Neural progenitor cell (in vitro differentiated cells): ENCODE measurements at regions not wholly inside any gene's neighbourhood (a gene's known extent, or its start where the extent isn't known, plus 50 kb on each side); places are given as distances from the start of the nearest gene placed in this dataset.
A peak's percentile ranks its signal among the peaks of the same experiment; 100 is the strongest.
"Not testable (repeated sequence)": the region's sequence is repeated elsewhere in the genome, so short reads cannot be mapped to it uniquely, and the experiment has no call there.

Experiments used
- DNase-seq: peaks from one replicate; pipeline ENCODE4 v3.0.0-alpha.2; 2016; ENCODE audit warnings: low spot score
- H2AFZ ChIP-seq: fragments of 200-600 bp; sonication (generic); replicated peaks from 2 replicates; pipeline ENCODE4 v1.6.1; 2016; ENCODE audit warnings: antibody characterized with exemption
- H3F3A ChIP-seq: fragments of 200-600 bp; sonication (generic); 2 replicates; pipeline ENCODE4 v1.6.1; 2016; ENCODE audit warnings: antibody characterized with exemption, low read depth
- H3K27ac ChIP-seq: fragments of 200-600 bp; sonication (generic); 2 replicates; pipeline ENCODE4 v1.5.1; 2016; ENCODE audit warnings: mild to moderate bottlenecking
- H3K27me3 ChIP-seq: fragments of 200-600 bp; sonication (generic); 2 replicates; pipeline ENCODE4 v1.6.1; 2016; ENCODE audit warnings: mild to moderate bottlenecking, moderate library complexity
- H3K36me3 ChIP-seq: fragments of 200-600 bp; sonication (generic); 2 replicates; pipeline ENCODE4 v1.5.1; 2016
- H3K4me1 ChIP-seq: fragments of 200-600 bp; sonication (generic); 2 replicates; pipeline ENCODE4 v1.6.1; 2016; ENCODE audit warnings: mixed run types
- H3K4me2 ChIP-seq: fragments of 200-600 bp; sonication (generic); 2 replicates; pipeline ENCODE4 v1.6.1; 2016
- H3K4me3 ChIP-seq: fragments of 200-600 bp; sonication (generic); 2 replicates; pipeline ENCODE4 v1.5.1; 2016
- H3K79me2 ChIP-seq: fragments of 200-600 bp; sonication (generic); 2 replicates; pipeline ENCODE4 v1.6.1; 2016; ENCODE audit warnings: low read depth
- H3K9ac ChIP-seq: fragments of 200-600 bp; sonication (generic); 2 replicates; pipeline ENCODE4 v1.6.1; 2016
- H3K9me3 ChIP-seq: fragments of 200-600 bp; sonication (generic); 2 replicates; pipeline ENCODE4 v1.5.1; 2016; ENCODE audit warnings: low read depth
- H4K20me1 ChIP-seq: fragments of 200-600 bp; sonication (generic); 2 replicates; pipeline ENCODE4 v1.6.1; 2016; ENCODE audit warnings: low read depth
- H3K27ac Mint-ChIP-seq: 3 replicates; pipeline ENCODE4 v1.8.0; 2021; ENCODE audit warnings: mixed read lengths
- H3K27me3 Mint-ChIP-seq: 2 replicates; pipeline ENCODE4 v1.8.0; 2022; ENCODE audit warnings: low read depth, mild to moderate bottlenecking, inconsistent platforms, moderate library complexity, mixed read lengths; ENCODE audit not compliant: insufficient read depth
- H3K36me3 Mint-ChIP-seq: 3 replicates; pipeline ENCODE4 v1.8.0; 2021; ENCODE audit warnings: mixed read lengths
- H3K4me1 Mint-ChIP-seq: 3 replicates; pipeline ENCODE4 v1.8.0; 2021; ENCODE audit warnings: mixed read lengths
- H3K4me3 Mint-ChIP-seq: 3 replicates; pipeline ENCODE4 v1.8.0; 2021; ENCODE audit warnings: mild to moderate bottlenecking, moderate library complexity, mixed read lengths
- H3K9me3 Mint-ChIP-seq: 3 replicates; pipeline ENCODE4 v1.8.0; 2020; ENCODE audit warnings: mixed read lengths
- EZH2 ChIP-seq: fragments of 200-600 bp; sonication (generic); IDR thresholded peaks from 2 replicates; pipeline ENCODE4 v1.6.1; 2017; ENCODE audit warnings: antibody characterized with exemption, mild to moderate bottlenecking, moderate library complexity
- EZH2phosphoT487 ChIP-seq: fragments of 200-600 bp; sonication (generic); IDR thresholded peaks from 2 replicates; pipeline ENCODE4 v1.6.1; 2017; ENCODE audit warnings: antibody characterized with exemption
- TF ChIP-seq, protein P1 (sequence below): fragments of 200-600 bp; sonication (generic); IDR thresholded peaks from 2 replicates; pipeline ENCODE4 v1.5.1; 2017; ENCODE audit warnings: antibody characterized with exemption, mild to moderate bottlenecking

DNA sequence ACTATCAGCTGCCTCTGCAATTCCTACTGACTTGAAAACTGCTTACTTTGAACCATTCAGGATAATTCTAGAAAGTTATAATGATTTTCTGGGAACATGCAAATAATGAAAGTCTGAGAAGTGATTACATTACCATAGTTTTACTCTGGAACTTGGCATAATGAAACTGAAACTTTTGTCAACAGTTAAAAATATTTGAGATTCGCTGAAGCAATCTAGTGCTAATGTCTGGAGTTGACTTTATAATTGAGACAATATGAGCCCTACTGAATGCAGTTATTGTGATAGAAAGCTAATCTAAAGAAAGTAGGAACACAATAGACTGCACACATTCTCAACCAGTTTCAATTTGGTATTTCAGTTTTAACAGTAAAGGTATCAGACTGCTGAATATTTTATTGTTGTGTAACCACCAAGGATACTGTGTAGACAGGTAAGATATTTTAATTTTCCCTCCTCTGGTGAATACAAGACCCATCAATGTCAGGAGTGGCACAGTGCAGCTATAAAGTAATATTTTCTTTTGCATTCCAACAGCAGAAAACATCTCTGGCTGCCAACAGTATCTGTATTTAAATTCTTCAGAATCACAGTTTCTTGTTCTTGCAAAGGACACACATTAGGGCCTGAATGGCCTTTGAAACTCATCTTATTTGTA, 483.5 kb downstream of the ATP23 start:
- peaks cover 26% of the 10 kb centered on the region for H3F3A ChIP-seq
- H4K20me1 ChIP-seq = no peaks in the 10 kb centered on the region
- no peak overlapping the region for H3K9ac ChIP-seq
- peak overlapping the region; percentile 94 for H3K27ac Mint-ChIP-seq
- peaks cover 21% of the 10 kb centered on the region for H3K9me3 Mint-ChIP-seq
- H3K27me3 ChIP-seq = peaks cover 17% of the 10 kb centered on the region
- H3K4me2 ChIP-seq = peak overlapping the region; percentile 60
- H2AFZ ChIP-seq = no peak overlapping the region
- no peaks in the 10 kb centered on the region for H3K36me3 ChIP-seq
- H3K4me1 Mint-ChIP-seq = peaks cover 27% of the 10 kb centered on the region
- TF ChIP-seq, protein P1, sequence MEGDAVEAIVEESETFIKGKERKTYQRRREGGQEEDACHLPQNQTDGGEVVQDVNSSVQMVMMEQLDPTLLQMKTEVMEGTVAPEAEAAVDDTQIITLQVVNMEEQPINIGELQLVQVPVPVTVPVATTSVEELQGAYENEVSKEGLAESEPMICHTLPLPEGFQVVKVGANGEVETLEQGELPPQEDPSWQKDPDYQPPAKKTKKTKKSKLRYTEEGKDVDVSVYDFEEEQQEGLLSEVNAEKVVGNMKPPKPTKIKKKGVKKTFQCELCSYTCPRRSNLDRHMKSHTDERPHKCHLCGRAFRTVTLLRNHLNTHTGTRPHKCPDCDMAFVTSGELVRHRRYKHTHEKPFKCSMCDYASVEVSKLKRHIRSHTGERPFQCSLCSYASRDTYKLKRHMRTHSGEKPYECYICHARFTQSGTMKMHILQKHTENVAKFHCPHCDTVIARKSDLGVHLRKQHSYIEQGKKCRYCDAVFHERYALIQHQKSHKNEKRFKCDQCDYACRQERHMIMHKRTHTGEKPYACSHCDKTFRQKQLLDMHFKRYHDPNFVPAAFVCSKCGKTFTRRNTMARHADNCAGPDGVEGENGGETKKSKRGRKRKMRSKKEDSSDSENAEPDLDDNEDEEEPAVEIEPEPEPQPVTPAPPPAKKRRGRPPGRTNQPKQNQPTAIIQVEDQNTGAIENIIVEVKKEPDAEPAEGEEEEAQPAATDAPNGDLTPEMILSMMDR = no peak
- TF ChIP-seq EZH2phosphoT487 = no peak
- TF ChIP-seq EZH2 = no peak
- H3K27me3 Mint-ChIP-seq = peaks cover 4% of the 10 kb centered on the region
- H3K4me3 ChIP-seq = peak overlapping the region; percentile 13
- H3K4me1 ChIP-seq = peaks cover 22% of the 10 kb centered on the region
- H3K27ac ChIP-seq = peak overlapping the region; percentile 52
- no peak overlapping the region for H3K4me3 Mint-ChIP-seq
- no peak for DNase-seq
- no peaks in the 10 kb centered on the region for H3K79me2 ChIP-seq
- no peaks in the 10 kb centered on the region for H3K36me3 Mint-ChIP-seq
- H3K9me3 ChIP-seq = no peaks in the 10 kb centered on the region

DNA sequence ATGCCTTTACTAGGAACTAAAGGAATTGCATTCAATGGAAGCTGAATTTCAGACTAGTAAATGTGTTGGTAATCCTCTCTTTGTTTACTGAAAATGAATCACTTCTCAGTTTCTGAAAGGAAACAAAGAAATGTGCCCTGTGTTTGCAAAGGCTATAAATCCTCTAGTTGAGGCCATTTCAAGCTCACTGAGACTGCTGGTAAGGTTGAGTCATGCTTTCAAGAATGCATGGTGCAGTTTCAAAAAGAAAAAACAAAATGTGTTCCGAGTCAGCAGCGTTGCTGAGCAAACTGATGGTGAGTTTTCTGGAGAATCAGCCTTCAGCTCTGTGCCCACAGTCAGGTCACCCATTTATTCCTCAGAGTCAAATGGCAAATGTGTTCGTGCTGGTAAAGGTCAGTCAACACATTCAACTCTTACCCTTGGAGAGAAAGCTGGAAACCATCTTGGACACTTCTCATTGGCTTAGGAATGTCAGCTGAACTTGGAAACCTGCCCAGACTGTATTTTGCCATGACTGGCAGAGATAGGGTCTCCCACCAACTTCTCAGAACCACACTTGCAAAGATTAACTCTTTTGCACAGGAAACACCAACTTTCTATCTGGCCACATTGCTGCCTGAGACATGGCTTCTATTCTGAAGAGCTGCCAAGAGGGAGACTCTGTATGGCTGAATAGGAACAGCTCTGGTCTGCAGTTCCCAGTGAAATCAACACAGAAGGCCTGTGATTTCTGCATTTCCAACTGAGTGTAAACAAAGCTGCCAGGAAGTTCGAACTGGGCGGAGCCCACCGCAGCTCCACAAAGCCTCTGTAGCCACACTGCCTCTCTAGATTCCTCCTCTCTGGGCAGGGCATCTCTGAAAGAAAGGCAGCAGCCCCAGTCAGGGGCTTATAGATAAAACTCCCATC, 484.4 kb downstream of the ATP23 start:
- Mint-ChIP-seq H3K4me1 (peaks cover 27% of the 10 kb centered on the region), H3K4me3 (no peak overlapping the region), H3K9me3 (peaks cover 24% of the 10 kb centered on the region), H3K27ac (peak overlapping the region; percentile 94), H3K36me3 (no peaks in the 10 kb centered on the region), H3K27me3 (peaks cover 4% of the 10 kb centered on the region)
- TF ChIP-seq, protein P1 = no peak
- TF ChIP-seq EZH2phosphoT487 = peak; percentile 98
- Histone ChIP-seq H3K27me3 (peaks cover 17% of the 10 kb centered on the region), H3K4me1 (peaks cover 22% of the 10 kb centered on the region), H3K9me3 (no peaks in the 10 kb centered on the region), H2AFZ (no peak overlapping the region), H4K20me1 (no peaks in the 10 kb centered on the region), H3K79me2 (no peaks in the 10 kb centered on the region), H3F3A (peaks cover 26% of the 10 kb centered on the region), H3K27ac (peak overlapping the region; percentile 80), H3K36me3 (no peaks in the 10 kb centered on the region), H3K9ac (no peak overlapping the region), H3K4me2 (peak overlapping the region; percentile 60), H3K4me3 (peak overlapping the region; percentile 25)
- DNase-seq = peak; percentile 84

- H3K27ac Mint-ChIP-seq = peak overlapping the region; percentile 94
- H4K20me1 ChIP-seq, H3K36me3 ChIP-seq, H3K27me3 Mint-ChIP-seq, H3K4me3 Mint-ChIP-seq, DNase-seq, H2AFZ ChIP-seq, H3K27ac ChIP-seq, H3K9ac ChIP-seq, H3K79me2 ChIP-seq, H3K36me3 Mint-ChIP-seq, H3K9me3 ChIP-seq: not testable (repeated sequence)
- Histone ChIP-seq H3K4me1 (peaks cover 22% of the 10 kb centered on the region), H3F3A (peaks cover 26% of the 10 kb centered on the region), H3K4me2 (peak overlapping the region; percentile 60), H3K4me3 (peak overlapping the region; percentile 25), H3K27me3 (peaks cover 17% of the 10 kb centered on the region)
- H3K4me1 Mint-ChIP-seq = peaks cover 27% of the 10 kb centered on the region
- peaks cover 23% of the 10 kb centered on the region for H3K9me3 Mint-ChIP-seq
Observed at GRCh38 chr12:58426437-58426836, 485.1 kb downstream of the ATP23 start.

- peaks cover 3% of the 10 kb centered on the region for H3K27me3 Mint-ChIP-seq
- no peaks in the 10 kb centered on the region for H3K4me1 ChIP-seq
- H3K79me2 ChIP-seq = no peaks in the 10 kb centered on the region
- no peak for DNase-seq
- no peaks in the 10 kb centered on the region for H4K20me1 ChIP-seq
- no peaks in the 10 kb centered on the region for H3F3A ChIP-seq
- H2AFZ ChIP-seq = no peak overlapping the region
- no peak overlapping the region for H3K4me3 Mint-ChIP-seq
- no peaks in the 10 kb centered on the region for H3K36me3 ChIP-seq
- H3K9me3 Mint-ChIP-seq = peaks cover 9% of the 10 kb centered on the region
- no peaks in the 10 kb centered on the region for H3K36me3 Mint-ChIP-seq
- no peak overlapping the region for H3K4me2 ChIP-seq
- H3K27ac ChIP-seq = no peak overlapping the region
- H3K27me3 ChIP-seq = no peaks in the 10 kb centered on the region
- no peaks in the 10 kb centered on the region for H3K9me3 ChIP-seq
- H3K4me1 Mint-ChIP-seq = no peaks in the 10 kb centered on the region
- H3K27ac Mint-ChIP-seq = no peak overlapping the region
- no peak overlapping the region for H3K4me3 ChIP-seq
- H3K9ac ChIP-seq = no peak overlapping the region
- TF ChIP-seq EZH2 (no peak), EZH2phosphoT487 (no peak)
- TF ChIP-seq, protein P1 = no peak
Observed at GRCh38 chr12:58433959-58434358, 486.3 kb downstream of the LRIG3 start.
